Erythroblast (primary cell): ENCODE measurements at regions not wholly inside any gene's neighbourhood (a gene's known extent, or its start where the extent isn't known, plus 50 kb on each side); places are given as distances from the start of the nearest gene placed in this dataset.

ENCODE experiments used
- GATA1 ChIP-seq: IDR thresholded peaks from 2 replicates; pipeline ENCODE4 v1.6.1; 2011; ENCODE audit warnings: low read depth, mild to moderate bottlenecking, control low read depth, low read length, moderate library complexity
- POLR2A ChIP-seq: IDR thresholded peaks from 2 replicates; pipeline ENCODE4 v1.6.1; 2011; ENCODE audit warnings: mild to moderate bottlenecking, low read length

DNA sequence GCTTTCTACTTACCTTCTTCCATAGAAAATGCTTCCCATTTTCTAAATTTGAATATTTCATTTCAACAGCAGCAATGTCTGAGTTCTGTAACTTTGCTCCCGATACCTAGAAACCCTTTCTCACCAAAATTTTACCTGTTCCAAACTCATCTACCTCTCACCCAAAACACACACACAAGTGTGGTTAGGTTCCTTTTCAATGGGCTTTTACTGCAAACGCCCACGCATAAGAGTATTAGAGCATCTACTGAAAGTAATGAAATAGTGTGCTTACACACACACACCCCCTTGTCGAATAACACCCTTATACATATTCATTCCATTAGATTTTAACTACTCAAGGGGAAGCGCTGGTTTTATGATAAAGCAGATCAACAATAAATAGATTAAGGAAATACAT is 610.3 kb upstream of the AADAT start:
- TF ChIP-seq POLR2A, result no peak
- no peak for TF ChIP-seq GATA1
